HepG2 (cell line): ENCODE measurements at regions not wholly inside any gene's neighbourhood (a gene's known extent, or its start where the extent isn't known, plus 50 kb on each side); places are given as distances from the start of the nearest gene placed in this dataset.

Experiments
- ARHGAP35 ChIP-seq: sonication (generic); formaldehyde crosslinking; IDR thresholded peaks from 2 replicates; pipeline ENCODE4 v1.9.0; 2022; ENCODE audit warnings: mild to moderate bottlenecking, inconsistent platforms, moderate library complexity, missing genetic modification reagents, borderline replicate concordance
- ATF1 ChIP-seq: IDR thresholded peaks from 2 replicates; pipeline ENCODE4 v1.6.1; 2016; ENCODE audit warnings: mild to moderate bottlenecking, control low read depth
- ATF7-NPFF ChIP-seq: sonication (generic); formaldehyde crosslinking; IDR thresholded peaks from 2 replicates; pipeline ENCODE4 v1.8.1; 2023; ENCODE audit warnings: mild to moderate bottlenecking, low read depth, missing genetic modification reagents, moderate library complexity
- ETV5 ChIP-seq: IDR thresholded peaks from 2 replicates; pipeline ENCODE4 v1.6.1; 2018; ENCODE audit warnings: missing biosample characterization, missing genetic modification reagents, inconsistent platforms, borderline replicate concordance
- HOXA9 ChIP-seq: sonication (generic); formaldehyde crosslinking; IDR thresholded peaks from 2 replicates; pipeline ENCODE4 v1.8.1; 2022; ENCODE audit warnings: missing genetic modification reagents, mild to moderate bottlenecking, moderate library complexity, borderline replicate concordance
- JUNB ChIP-seq: sonication (generic); formaldehyde crosslinking; IDR thresholded peaks from 2 replicates; pipeline ENCODE4 v1.8.0; 2022; ENCODE audit warnings: missing genetic modification reagents, mild to moderate bottlenecking, borderline replicate concordance
- MYNN ChIP-seq: sonication (generic); formaldehyde crosslinking; IDR thresholded peaks from 2 replicates; pipeline ENCODE4 v1.4.0; 2020; ENCODE audit warnings: mild to moderate bottlenecking, low read depth, missing genetic modification reagents
- NR1H2 ChIP-seq: sonication (generic); formaldehyde crosslinking; IDR thresholded peaks from 2 replicates; pipeline ENCODE4 v1.8.1; 2022; ENCODE audit warnings: low read depth, missing genetic modification reagents, borderline replicate concordance
- PRMT3 ChIP-seq: sonication (generic); formaldehyde crosslinking; IDR thresholded peaks from 2 replicates; pipeline ENCODE4 v1.8.1; 2022; ENCODE audit warnings: low read depth, mild to moderate bottlenecking, moderate library complexity, missing genetic modification reagents, borderline replicate concordance
- RBM39 ChIP-seq: fragments of 200-400 bp; formaldehyde crosslinking; IDR thresholded peaks from one replicate; pipeline ENCODE4 v1.6.1; 2018; ENCODE audit warnings: antibody characterized with exemption, mild to moderate bottlenecking, low read depth, low read length; ENCODE audit not compliant: poor library complexity, severe bottlenecking
- SATB2 ChIP-seq: sonication (generic); formaldehyde crosslinking; IDR thresholded peaks from 2 replicates; pipeline ENCODE4 v1.5.0; 2020; ENCODE audit warnings: missing genetic modification reagents
- XBP1 ChIP-seq: sonication (generic); formaldehyde crosslinking; IDR thresholded peaks from 2 replicates; pipeline ENCODE4 v1.5.0; 2020; ENCODE audit warnings: missing genetic modification reagents
- ZBTB20 ChIP-seq: sonication (generic); formaldehyde crosslinking; IDR thresholded peaks from 2 replicates; pipeline ENCODE4 v1.8.1; 2023; ENCODE audit warnings: missing genetic modification reagents, low read depth, mild to moderate bottlenecking, borderline replicate concordance
- ZBTB3 ChIP-seq: sonication (generic); formaldehyde crosslinking; IDR thresholded peaks from 2 replicates; pipeline ENCODE4 v1.4.0; 2020; ENCODE audit warnings: low read depth, mild to moderate bottlenecking, moderate library complexity, missing genetic modification reagents, borderline replicate concordance
- ZC3H4 ChIP-seq: sonication (generic); formaldehyde crosslinking; IDR thresholded peaks from 2 replicates; pipeline ENCODE4 v1.4.0; 2020; ENCODE audit warnings: missing genetic modification reagents, borderline replicate concordance
- ZNF224 ChIP-seq: sonication (generic); formaldehyde crosslinking; IDR thresholded peaks from 2 replicates; pipeline ENCODE4 v1.5.0; 2020; ENCODE audit warnings: mild to moderate bottlenecking, missing genetic modification reagents
- ZNF34 ChIP-seq: sonication (generic); formaldehyde crosslinking; IDR thresholded peaks from 2 replicates; pipeline ENCODE4 v1.4.0; 2020; ENCODE audit warnings: mild to moderate bottlenecking, missing genetic modification reagents, borderline replicate concordance
- ZNF792 ChIP-seq: IDR thresholded peaks from 2 replicates; pipeline ENCODE4 v1.6.1; 2016
- TF ChIP-seq, protein P1 (sequence below): IDR thresholded peaks from 2 replicates; pipeline ENCODE4 v1.6.1; 2016; ENCODE audit warnings: low read depth
- TF ChIP-seq, protein P2 (sequence below): sonication (generic); formaldehyde crosslinking; IDR thresholded peaks from 2 replicates; pipeline ENCODE4 v1.4.0; 2020; ENCODE audit warnings: missing genetic modification reagents, mild to moderate bottlenecking, borderline replicate concordance
- TF ChIP-seq, protein P3 (sequence below): sonication (generic); formaldehyde crosslinking; conservative IDR thresholded peaks from 2 replicates; pipeline ENCODE4 v1.8.0; 2022; ENCODE audit warnings: missing genetic modification reagents
- TF ChIP-seq, protein P4 (sequence below): sonication (generic); formaldehyde crosslinking; IDR thresholded peaks from 2 replicates; pipeline ENCODE4 v1.4.0; 2020; ENCODE audit warnings: missing genetic modification reagents

DNA sequence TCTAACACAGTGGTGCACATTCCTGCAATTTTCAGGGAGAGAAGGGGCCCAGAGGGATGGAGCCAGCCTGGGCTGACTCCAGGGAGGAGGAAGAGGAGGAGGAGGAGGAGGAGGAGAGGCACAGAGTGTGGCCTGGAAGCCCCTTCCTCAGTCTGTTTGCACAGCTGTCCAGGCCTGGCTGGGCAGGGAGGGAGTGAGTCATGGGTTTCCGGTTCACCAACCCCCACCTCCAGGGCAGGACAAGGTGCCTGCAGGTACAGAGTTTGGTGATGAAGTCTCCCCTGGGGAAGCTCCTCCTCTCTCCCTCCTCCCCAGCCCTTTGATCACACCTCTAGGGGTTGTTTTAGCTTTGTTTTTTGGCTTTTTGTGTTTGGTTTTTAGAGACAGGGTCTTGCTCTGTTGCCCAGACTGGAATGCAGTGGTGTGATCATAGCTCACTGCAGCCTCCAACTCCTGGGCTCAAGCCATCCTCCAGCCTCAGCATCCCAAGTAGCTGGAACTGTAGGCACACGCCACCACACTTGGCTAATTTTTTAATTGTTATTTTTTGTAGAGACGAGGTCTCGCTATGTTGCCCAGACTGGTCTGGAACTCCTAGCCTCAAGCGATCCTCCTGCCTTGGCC is 77.5 kb upstream of the CUX1 start (continued):
- TF ChIP-seq, protein P1, sequence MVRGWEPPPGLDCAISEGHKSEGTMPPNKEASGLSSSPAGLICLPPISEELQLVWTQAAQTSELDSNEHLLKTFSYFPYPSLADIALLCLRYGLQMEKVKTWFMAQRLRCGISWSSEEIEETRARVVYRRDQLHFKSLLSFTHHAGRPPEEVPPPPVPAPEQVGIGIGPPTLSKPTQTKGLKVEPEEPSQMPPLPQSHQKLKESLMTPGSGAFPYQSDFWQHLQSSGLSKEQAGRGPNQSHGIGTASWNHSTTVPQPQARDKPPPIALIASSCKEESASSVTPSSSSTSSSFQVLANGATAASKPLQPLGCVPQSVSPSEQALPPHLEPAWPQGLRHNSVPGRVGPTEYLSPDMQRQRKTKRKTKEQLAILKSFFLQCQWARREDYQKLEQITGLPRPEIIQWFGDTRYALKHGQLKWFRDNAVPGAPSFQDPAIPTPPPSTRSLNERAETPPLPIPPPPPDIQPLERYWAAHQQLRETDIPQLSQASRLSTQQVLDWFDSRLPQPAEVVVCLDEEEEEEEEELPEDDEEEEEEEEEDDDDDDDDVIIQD (CRISPR knock-in tag), result peak; percentile 24; the same call in 1 of the 2 replicates
- TF ChIP-seq PRMT3 (CRISPR knock-in tag), result no peak
- no peak for TF ChIP-seq ZNF34 (CRISPR knock-in tag)
- no peak for TF ChIP-seq MYNN (CRISPR knock-in tag)
- no peak for TF ChIP-seq XBP1 (CRISPR knock-in tag)
- no peak for TF ChIP-seq NR1H2 (CRISPR knock-in tag)
- TF ChIP-seq ARHGAP35 (CRISPR knock-in tag), result no peak
- no peak for TF ChIP-seq HOXA9 (CRISPR knock-in tag)
- no peak for TF ChIP-seq JUNB
- peak; percentile 90 for TF ChIP-seq ETV5 (CRISPR knock-in tag)
- no peak for TF ChIP-seq ZNF792
- TF ChIP-seq ZC3H4 (CRISPR knock-in tag), result no peak
- TF ChIP-seq ZBTB20, result no peak
- TF ChIP-seq ATF7-NPFF (CRISPR knock-in tag), result no peak
- TF ChIP-seq SATB2 (CRISPR knock-in tag), result no peak
- no peak for TF ChIP-seq ATF1
- TF ChIP-seq, protein P2, sequence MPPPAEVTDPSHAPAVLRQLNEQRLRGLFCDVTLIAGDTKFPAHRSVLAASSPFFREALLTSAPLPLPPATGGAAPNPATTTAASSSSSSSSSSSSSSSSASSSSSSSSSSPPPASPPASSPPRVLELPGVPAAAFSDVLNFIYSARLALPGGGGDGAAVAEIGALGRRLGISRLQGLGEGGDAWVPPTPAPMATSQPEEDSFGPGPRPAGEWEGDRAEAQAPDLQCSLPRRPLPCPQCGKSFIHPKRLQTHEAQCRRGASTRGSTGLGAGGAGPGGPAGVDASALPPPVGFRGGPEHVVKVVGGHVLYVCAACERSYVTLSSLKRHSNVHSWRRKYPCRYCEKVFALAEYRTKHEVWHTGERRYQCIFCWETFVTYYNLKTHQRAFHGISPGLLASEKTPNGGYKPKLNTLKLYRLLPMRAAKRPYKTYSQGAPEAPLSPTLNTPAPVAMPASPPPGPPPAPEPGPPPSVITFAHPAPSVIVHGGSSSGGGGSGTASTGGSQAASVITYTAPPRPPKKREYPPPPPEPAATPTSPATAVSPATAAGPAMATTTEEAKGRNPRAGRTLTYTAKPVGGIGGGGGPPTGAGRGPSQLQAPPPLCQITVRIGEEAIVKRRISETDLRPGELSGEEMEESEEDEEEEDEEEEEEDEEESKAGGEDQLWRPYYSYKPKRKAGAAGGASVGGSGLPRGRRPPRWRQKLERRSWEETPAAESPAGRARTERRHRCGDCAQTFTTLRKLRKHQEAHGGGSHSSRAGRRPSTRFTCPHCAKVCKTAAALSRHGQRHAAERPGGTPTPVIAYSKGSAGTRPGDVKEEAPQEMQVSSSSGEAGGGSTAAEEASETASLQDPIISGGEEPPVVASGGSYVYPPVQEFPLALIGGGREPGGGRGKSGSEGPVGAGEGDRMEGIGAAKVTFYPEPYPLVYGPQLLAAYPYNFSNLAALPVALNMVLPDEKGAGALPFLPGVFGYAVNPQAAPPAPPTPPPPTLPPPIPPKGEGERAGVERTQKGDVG (CRISPR knock-in tag), result no peak
- TF ChIP-seq ZNF224, result no peak
- TF ChIP-seq, protein P3, sequence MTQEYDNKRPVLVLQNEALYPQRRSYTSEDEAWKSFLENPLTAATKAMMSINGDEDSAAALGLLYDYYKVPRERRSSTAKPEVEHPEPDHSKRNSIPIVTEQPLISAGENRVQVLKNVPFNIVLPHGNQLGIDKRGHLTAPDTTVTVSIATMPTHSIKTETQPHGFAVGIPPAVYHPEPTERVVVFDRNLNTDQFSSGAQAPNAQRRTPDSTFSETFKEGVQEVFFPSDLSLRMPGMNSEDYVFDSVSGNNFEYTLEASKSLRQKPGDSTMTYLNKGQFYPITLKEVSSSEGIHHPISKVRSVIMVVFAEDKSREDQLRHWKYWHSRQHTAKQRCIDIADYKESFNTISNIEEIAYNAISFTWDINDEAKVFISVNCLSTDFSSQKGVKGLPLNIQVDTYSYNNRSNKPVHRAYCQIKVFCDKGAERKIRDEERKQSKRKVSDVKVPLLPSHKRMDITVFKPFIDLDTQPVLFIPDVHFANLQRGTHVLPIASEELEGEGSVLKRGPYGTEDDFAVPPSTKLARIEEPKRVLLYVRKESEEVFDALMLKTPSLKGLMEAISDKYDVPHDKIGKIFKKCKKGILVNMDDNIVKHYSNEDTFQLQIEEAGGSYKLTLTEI (CRISPR knock-in tag), result no peak
- no peak for TF ChIP-seq ZBTB3 (CRISPR knock-in tag)
- no peak for TF ChIP-seq RBM39
- TF ChIP-seq, protein P4, sequence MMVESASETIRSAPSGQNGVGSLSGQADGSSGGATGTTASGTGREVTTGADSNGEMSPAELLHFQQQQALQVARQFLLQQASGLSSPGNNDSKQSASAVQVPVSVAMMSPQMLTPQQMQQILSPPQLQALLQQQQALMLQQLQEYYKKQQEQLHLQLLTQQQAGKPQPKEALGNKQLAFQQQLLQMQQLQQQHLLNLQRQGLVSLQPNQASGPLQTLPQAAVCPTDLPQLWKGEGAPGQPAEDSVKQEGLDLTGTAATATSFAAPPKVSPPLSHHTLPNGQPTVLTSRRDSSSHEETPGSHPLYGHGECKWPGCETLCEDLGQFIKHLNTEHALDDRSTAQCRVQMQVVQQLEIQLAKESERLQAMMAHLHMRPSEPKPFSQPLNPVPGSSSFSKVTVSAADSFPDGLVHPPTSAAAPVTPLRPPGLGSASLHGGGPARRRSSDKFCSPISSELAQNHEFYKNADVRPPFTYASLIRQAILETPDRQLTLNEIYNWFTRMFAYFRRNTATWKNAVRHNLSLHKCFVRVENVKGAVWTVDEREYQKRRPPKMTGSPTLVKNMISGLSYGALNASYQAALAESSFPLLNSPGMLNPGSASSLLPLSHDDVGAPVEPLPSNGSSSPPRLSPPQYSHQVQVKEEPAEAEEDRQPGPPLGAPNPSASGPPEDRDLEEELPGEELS, result peak; percentile 23; the same call in 1 of the 2 replicates
